ENCODE measurements at regions not wholly inside any gene's neighbourhood (a gene's known extent, or its start where the extent isn't known, plus 50 kb on each side); places are given as distances from the start of the nearest gene placed in this dataset.

DNA sequence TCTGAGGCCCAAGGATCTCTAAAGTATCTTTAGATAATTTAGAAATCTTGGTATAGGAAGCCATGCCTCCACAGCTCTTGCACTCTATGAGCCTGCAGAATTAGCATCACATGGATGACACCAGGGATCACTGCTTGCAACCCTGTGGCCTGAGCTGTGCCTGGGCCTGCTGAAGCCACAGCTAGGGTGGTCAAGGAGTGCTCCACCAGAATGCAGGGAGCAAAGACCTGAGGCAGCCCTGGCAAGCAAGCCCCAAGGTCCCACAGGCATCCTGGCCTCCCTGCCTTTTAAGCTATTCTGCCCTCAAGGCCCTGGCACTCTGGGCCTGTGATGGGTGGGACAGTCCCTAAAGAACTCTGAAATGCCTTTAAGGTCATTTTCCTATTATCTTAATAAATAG lies 105.2 kb upstream of the NALF2 start:
- TF ChIP-seq, protein P1, sequence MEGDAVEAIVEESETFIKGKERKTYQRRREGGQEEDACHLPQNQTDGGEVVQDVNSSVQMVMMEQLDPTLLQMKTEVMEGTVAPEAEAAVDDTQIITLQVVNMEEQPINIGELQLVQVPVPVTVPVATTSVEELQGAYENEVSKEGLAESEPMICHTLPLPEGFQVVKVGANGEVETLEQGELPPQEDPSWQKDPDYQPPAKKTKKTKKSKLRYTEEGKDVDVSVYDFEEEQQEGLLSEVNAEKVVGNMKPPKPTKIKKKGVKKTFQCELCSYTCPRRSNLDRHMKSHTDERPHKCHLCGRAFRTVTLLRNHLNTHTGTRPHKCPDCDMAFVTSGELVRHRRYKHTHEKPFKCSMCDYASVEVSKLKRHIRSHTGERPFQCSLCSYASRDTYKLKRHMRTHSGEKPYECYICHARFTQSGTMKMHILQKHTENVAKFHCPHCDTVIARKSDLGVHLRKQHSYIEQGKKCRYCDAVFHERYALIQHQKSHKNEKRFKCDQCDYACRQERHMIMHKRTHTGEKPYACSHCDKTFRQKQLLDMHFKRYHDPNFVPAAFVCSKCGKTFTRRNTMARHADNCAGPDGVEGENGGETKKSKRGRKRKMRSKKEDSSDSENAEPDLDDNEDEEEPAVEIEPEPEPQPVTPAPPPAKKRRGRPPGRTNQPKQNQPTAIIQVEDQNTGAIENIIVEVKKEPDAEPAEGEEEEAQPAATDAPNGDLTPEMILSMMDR (IDR thresholded peaks at IDR 0.05): no peak
- Histone ChIP-seq H3K36me3 (no peaks in the 10 kb centered on the region), H3K4me1 (no peaks in the 10 kb centered on the region), H3K9me3 (no peaks in the 10 kb centered on the region), H3K27me3 (peaks cover 0 to 32% (median 0%) of the 10 kb centered on the region in 7 donors), H3K4me3 (no peak overlapping the region), H3K27ac (no peak overlapping the region)
- intact Hi-C loops (cut with DNase I): no loop called here
- DNase-seq: no peak
- no peak for ATAC-seq

DNA sequence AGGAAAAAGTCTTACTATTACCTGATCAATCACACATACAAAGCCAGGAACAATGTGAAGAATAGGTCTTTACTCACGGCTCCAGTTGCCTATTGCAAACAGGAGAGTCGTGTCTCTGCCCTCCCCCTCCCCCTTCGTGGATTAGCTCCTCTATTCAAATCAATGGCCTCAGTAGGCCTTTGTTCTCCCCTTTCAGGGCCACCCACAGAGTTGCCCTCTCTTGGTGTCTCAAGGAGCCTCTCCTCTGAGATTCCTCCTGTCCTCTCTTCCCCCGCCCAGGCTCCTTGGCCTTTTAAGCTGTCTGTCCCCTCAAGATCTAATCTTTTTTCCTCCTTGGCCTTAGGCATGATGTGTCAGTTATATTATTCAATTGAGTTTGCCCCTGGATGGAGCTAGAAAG lies 107.2 kb upstream of the NALF2 start:
- Histone ChIP-seq H3K9me3 (no peaks in the 10 kb centered on the region), H3K36me3 (no peaks in the 10 kb centered on the region), H3K4me1 (no peaks in the 10 kb centered on the region), H3K27me3 (peaks cover 0 to 30% (median 0%) of the 10 kb centered on the region in 7 donors), H3K27ac (no peak overlapping the region), H3K4me3 (no peak overlapping the region)
- intact Hi-C loops (cut with DNase I): no loop called here
- TF ChIP-seq, protein P1 (IDR thresholded peaks at IDR 0.05): no peak
- no peak for DNase-seq
- no peak for ATAC-seq
- whole genome bisulfite sequencing, 2 donors: 68 to 72% methylated on average over 3 to 4 of the region's 4 CpGs

DNA sequence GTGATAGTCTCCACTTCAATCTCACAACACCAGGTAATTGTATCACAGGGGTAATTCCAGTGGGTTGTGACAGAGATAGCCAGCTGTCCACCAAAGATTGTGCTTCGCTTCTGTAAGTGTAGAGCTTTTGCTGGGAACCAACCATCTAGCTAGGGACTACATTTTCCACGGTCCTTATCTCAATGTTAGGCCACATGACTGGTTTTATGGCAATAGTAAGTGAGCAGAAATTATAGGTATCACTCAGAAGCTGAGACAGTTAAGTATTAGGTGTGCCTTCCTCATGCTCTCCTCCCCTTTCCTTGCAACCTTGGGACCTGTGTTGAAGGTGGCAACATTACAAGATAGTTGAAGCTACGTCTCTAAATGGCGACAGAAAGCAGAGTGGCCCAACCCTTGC lies 108.8 kb upstream of the NALF2 start:
- H3K27me3 ChIP-seq: peaks cover 0 to 40% (median 0%) of the 10 kb centered on the region in 7 donors
- H3K27ac ChIP-seq: no peak overlapping the region
- DNase-seq (no peak), ATAC-seq (no peak)
- no peaks in the 10 kb centered on the region for H3K9me3 ChIP-seq
- intact Hi-C loops (cut with DNase I): no loop called here
- TF ChIP-seq, protein P1 (IDR thresholded peaks at IDR 0.05): no peak
- H3K4me1 ChIP-seq: no peaks in the 10 kb centered on the region
- H3K4me3 ChIP-seq: no peak overlapping the region
- no peaks in the 10 kb centered on the region for H3K36me3 ChIP-seq
- WGBS, 2 donors: 86 to 93% methylated on average over 4 of the region's 4 CpGs

DNA sequence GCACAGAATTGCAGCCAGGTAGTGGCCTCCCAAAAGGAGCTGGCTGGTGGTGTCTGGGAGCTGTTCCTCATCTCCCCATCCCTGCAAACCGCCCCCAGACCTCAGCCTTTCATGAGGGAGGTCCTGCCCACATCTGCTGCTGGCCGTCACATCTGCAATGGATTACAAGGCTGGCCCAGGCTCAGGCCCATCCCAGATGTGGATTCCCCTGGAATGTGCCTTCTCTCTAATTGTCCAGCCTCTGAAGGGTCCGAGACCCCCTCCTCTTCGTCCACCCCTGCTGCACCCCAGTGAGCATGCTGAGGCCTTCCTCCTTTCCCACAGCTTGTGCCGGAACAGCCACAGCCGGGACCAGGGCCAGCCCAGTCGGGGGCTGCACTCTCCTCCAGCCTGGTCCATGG lies 115.0 kb upstream of the NALF2 start:
- intact Hi-C loops (cut with DNase I): loop anchor here (5.0 to 10.0 kb wide), 8 partner anchors 84 to 567 kb away; partner anchors contain the start of gene EFNB1 (in 6 of the 10)
- no peak for DNase-seq
- TF ChIP-seq, protein P1 (IDR thresholded peaks at IDR 0.05): no peak

More for the DNA sequence above, 115.0 kb upstream of the NALF2 start:
- WGBS, 2 donors: 50 to 71% methylated on average over 2 to 7 of the region's 7 CpGs
- peaks cover 0 to 4% (median 0%) of the 10 kb centered on the region in 9 donors for H3K4me1 ChIP-seq
- no peaks in the 10 kb centered on the region for H3K9me3 ChIP-seq
- H3K27me3 ChIP-seq: peaks cover 0 to 64% (median 0%) of the 10 kb centered on the region in 7 donors
- no peak overlapping the region for H3K4me3 ChIP-seq
- H3K27ac ChIP-seq: no peak overlapping the region
- ATAC-seq: no peak
- no peaks in the 10 kb centered on the region for H3K36me3 ChIP-seq

Data from heart right ventricle (tissue), 16 donors.